ENCODE measurements at regions not wholly inside any gene's neighbourhood (a gene's known extent, or its start where the extent isn't known, plus 50 kb on each side); places are given as distances from the start of the nearest gene placed in this dataset.
"Not testable (repeated sequence)": the region's sequence is repeated elsewhere in the genome, so short reads cannot be mapped to it uniquely, and the experiment has no call there.

GRCh38 chr1:182262425-182262824, 129.2 kb downstream of the GLUL start:
- no peak for DNase-seq (ENCODE audit: extremely low read depth in 1 of 2, low read depth in 1 of 2)

DNA sequence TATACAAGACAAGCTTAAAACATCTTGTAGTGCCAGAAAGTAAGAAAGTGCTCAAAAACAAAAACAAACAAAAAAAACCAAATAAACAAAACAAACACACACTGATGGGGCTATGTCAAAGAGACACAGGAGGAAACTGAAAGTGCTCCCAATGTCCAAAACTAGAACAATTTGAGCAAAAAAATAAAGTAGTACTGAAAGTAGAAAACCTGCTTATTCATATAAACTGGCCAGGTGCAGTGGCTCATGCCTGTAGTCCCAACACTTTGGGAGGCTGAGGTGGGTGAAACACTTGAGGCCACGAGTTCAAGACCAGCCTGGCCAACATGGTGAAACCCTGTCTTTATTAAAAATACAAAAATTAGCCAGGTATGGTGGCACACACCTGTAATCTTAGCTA, 129.9 kb downstream of the GLUL start:
- DNase-seq (ENCODE audit: extremely low read depth in 1 of 2, low read depth in 1 of 2), result no peak

- no peak for DNase-seq (ENCODE audit: extremely low read depth in 1 of 2, low read depth in 1 of 2)
Measured at GRCh38 chr1:182260516-182260915, 131.1 kb downstream of the GLUL start.

DNA sequence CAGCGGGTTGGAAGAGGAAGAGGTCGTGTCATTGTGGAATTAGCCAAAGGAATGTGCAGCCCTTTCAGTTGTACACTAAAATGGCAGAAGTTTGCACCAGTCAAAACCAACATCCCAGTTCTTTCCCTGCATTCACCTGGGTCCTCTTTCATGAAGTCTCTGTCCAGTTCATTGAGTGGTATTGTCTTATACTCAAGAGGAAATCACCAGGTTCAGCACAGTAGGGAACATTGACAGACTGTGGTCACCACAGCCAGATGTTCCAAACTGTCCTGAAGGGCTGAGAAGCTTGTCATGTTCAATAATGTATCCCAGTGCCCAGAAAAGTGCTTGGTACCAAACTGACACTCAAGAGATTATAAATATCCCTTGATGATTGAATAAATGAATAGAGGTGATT, 131.6 kb downstream of the GLUL start:
- DNase-seq (ENCODE audit: extremely low read depth in 1 of 2, low read depth in 1 of 2), result no peak

GRCh38 chr1:182259229-182259872, 132.2 kb downstream of the GLUL start:
- DNase-seq (ENCODE audit: extremely low read depth in 1 of 2, low read depth in 1 of 2), result peak; percentile 26 to 60

DNA sequence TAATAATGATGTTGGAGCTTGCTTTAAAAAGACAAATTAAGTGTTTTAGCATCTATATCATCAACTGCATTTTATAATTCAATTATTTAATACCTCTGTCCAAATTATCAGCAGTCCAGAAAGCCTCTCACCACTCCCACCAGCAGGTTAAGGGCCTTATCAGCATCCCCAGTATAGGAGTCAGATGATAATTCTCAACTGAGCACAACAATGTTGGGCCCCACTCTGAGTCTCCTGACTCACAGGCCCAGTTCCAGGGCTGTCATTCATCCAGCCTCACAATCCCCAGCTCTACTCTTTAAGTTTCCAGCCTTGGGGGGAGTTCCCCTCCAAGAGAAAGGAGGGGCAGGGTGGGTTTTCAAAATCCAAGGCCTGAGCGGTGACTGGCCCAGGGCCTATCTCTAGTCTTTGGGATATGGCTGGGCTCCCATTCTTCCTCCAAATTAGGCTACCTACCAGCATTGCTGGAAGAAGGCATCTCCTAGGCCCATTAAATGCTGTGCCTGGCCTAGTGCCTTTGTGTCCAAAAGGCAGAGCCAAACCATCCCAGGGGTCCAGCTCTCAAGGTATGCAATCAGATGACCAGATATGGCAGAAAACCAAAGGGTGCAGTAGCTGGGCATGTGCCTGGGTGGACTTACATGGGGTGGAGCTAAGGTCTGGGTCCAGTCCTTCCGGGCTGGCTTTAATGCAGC, 134.1 kb downstream of the GLUL start:
- no peak for DNase-seq (ENCODE audit: extremely low read depth in 1 of 2, low read depth in 1 of 2)

DNA sequence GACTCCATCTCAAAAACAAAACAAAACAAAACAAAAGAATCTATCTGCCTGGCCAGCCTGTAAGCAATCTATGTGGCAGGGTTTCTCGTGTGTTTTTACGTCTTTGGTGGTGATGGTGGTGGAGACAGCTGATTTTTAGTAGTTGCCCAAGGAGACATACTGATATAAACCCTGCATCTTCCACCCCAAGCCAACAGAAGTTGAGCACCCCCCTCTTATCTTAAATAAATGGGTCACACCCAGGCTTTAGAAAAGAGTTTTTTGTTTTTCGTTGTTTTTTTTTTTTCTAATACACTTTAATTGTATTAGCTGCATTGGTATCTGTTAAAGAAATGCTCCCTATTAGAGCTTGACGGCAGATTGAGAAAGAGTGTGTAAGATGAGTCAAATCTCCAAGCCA, 134.7 kb downstream of the GLUL start:
- no peak for DNase-seq (ENCODE audit: extremely low read depth in 1 of 2, low read depth in 1 of 2)

DNA sequence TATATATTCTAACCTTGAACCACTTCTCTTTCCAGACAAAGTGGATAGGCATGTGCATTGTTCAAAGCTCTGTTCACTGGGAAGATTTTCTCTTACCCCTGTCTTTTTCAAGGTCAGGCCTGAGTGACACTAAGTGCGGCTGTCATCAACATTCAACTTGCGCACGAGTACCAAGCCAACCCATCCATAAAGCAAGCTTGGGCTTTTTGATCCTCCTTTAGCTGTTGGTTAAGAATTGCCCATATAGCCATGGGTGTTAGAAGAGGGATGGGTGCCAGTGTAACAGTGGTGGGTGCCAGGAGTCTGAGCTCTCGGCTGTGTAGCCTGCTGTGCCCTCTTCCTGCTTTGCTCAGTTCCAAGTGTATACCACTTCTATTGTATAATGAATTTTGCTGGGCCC, 136.1 kb downstream of the GLUL start:
- no peak for DNase-seq (ENCODE audit: extremely low read depth in 1 of 2, low read depth in 1 of 2)

DNA sequence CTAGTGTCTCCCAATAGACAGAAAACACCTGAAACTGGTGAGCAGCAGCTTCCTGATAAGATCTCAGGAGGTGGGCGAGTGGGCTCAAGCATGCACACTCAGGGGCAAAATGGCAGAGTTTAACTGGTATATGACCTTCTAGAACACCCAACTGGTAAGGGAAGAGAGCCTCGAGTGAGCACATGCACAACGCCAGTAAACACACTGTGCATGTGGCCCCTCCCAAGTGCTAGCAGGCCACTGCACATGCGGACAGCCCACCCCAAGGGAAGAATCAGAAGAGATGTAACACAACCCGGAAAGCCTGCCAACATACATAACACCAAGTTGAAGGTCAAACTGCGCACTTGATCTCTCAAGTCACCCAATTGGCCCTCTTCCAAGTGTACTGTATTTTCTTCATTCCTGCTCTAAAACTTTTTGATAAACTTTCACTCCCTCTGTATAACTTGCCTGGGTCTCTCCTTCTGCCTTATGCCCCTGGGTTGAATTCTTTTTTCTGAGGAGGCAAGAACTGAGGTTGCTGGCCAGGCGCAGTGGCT, 138.2 kb downstream of the GLUL start:
- no peak for DNase-seq (ENCODE audit: extremely low read depth in 1 of 2, low read depth in 1 of 2)

- DNase-seq (ENCODE audit: extremely low read depth in 1 of 2, low read depth in 1 of 2), result no peak
Measured at GRCh38 chr1:182251561-182251960, 140.0 kb downstream of the GLUL start.

GRCh38 chr1:182249201-182249676, 142.4 kb downstream of the GLUL start:
- peak in 1 of 2 donors; percentile 57 for DNase-seq (ENCODE audit: extremely low read depth in 1 of 2, low read depth in 1 of 2)

- peak in 1 of 2 donors; percentile 47 for DNase-seq (ENCODE audit: extremely low read depth in 1 of 2, low read depth in 1 of 2)
Measured at GRCh38 chr1:182248721-182249120, 142.9 kb downstream of the GLUL start.

- DNase-seq (ENCODE audit: extremely low read depth in 1 of 2, low read depth in 1 of 2), result not testable (repeated sequence)
Measured at GRCh38 chr1:182247813-182248212, 143.8 kb downstream of the GLUL start.

DNA sequence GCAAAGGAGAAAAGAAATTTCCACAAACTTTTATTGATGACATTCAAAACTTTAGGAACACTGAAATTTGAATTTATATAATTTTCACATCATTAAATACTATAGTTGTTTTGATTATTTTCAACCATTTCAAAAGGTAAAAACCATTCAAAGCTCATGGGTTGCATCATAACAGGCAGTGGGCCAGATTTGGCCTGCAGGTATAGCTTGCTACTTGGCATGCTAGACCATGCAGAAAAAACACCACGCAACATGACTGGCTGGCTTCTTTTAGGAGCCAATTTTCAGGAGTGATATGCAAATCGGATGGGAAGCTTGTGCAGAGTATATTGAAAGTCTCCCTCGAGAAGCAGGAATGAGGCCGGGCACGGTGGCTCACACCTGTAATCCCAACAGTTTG, 144.8 kb downstream of the GLUL start:
- DNase-seq (ENCODE audit: extremely low read depth in 1 of 2, low read depth in 1 of 2), result no peak

GRCh38 chr1:182245040-182245439, 146.6 kb downstream of the GLUL start:
- no peak for DNase-seq (ENCODE audit: extremely low read depth in 1 of 2, low read depth in 1 of 2)

DNA sequence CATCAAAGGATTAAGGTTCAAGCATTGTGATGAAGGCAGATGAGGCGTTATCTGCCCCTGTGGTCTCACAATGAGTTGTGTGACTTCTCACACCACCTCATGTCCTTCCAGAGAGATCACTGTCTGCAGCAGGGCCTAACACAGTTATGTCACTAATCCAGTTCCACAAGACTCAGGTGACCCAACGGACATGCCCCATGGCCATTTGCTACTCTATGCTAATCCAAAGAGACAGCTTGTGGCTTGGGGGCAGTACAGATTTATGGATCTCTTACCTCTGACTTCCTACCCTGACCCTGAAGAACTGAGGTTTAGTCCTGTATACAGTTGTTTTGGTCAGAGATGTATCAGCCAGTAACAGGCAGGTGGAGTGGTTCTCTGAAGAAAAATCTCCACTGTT, 147.1 kb downstream of the GLUL start:
- DNase-seq (ENCODE audit: extremely low read depth in 1 of 2, low read depth in 1 of 2), result no peak

DNA sequence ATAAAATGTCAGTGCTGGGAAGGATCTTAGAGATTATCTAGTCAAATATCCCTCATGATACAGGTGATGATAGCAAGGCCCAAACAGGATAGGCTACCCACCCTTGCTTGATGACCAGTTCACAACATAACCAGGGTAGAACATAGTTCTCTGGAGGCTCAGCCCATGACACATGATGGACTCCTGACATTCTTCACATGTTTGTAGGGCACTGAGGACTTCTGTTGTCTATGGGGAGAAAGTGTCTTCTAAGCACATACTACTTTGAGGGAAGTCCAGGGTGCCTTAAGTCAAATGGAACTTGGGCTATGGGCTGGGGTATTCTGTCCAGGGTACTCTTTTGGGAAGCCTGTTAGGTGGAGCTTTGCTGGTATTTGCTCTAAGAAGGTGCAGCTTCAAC, 148.9 kb downstream of the GLUL start:
- DNase-seq (ENCODE audit: extremely low read depth in 1 of 2, low read depth in 1 of 2), result no peak

DNA sequence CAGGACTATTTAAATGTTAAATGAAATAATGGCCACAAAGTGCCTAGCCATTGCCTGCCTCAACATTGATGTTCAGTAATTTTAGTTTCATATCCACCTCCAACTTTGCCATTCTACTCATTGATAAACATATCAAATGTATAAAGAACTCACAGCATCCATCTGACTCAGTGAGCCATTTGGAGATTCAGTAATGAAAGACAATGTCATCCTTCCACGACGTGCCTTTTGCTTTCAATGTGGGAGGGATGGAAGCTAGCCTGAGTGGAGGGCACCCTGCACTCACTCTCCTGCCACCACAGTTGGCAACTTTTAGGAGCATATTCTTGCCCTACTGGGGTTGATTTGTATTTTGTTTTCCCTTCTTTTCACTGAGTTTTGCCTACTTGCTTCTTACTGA, 151.5 kb downstream of the GLUL start:
- no peak for DNase-seq (ENCODE audit: extremely low read depth in 1 of 2, low read depth in 1 of 2)

DNA sequence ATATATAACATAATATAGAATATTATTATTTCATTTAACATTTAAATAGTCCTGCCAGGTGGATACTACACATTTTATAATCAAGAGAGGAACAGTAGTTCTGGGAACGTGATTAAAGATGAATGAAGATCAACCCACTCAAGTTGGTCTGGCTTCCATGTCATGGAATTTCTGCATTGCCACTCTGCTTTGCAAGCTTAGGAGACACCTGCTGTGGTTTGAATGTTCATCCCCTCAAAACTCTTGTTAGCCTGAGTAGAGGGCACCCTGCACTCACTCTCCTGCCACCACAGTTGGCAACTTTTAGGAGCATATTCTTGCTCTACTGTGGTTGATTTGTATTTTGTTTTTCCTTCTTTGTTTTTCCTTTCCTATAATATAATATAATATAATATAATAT, 153.2 kb downstream of the GLUL start:
- DNase-seq (ENCODE audit: extremely low read depth in 1 of 2, low read depth in 1 of 2), result no peak

DNA sequence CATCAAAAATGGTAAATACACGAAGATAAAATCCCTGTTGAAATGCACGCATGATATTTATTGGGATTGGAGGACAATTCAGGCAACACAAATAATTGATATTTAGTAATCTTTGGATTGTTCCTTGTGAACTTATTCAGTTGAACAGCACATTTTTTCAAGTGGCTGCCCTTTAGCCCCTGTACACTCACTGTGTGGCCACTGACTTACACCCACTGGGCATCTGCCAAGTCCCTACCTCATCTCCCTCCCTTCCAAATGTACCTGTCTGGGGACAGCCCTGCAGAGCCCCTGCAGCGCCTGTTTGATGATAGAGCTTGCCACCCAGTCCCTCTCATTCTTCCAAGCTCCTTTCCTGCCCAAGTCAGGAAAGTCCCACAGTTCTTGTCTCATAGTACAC, 154.3 kb downstream of the GLUL start:
- no peak for DNase-seq (ENCODE audit: extremely low read depth in 1 of 2, low read depth in 1 of 2)

GRCh38 chr1:182236651-182237077, 154.9 kb downstream of the GLUL start:
- no peak for DNase-seq (ENCODE audit: extremely low read depth in 1 of 2, low read depth in 1 of 2)

GRCh38 chr1:182235952-182236650, 155.5 kb downstream of the GLUL start:
- no peak for DNase-seq (ENCODE audit: extremely low read depth in 1 of 2, low read depth in 1 of 2)

Data from stimulated activated CD8-positive, alpha-beta memory T cell treated with anti-CD3 and anti-CD28 coated beads, Interleukin-7, amount 100 ng/mL, for 48 hours (primary cell).